Liver (tissue), 8 donors: ENCODE measurements at regions not wholly inside any gene's neighbourhood (a gene's known extent, or its start where the extent isn't known, plus 50 kb on each side); places are given as distances from the start of the nearest gene placed in this dataset.

Source experiments
- DNase-seq: peaks from one replicate; pipeline ENCODE4 v3.0.0-alpha.2; 2017; ENCODE audit warnings: low spot score
- H3K27ac ChIP-seq, 2 donors: one replicate each; pipeline ENCODE4 v1.7.0; 2013; ENCODE audit warnings: inconsistent platforms in 2 of 2, low read length in 2 of 2, control low read depth in 1 of 2, low read depth in 1 of 2, mild to moderate bottlenecking in 1 of 2
- H3K27me3 ChIP-seq, 4 donors: one replicate each; pipeline versions ENCODE4 v1.6.1 to v1.7.0; 2013; ENCODE audit warnings: low read length in 3 of 4, inconsistent platforms in 1 of 4, mild to moderate bottlenecking in 1 of 4, moderate library complexity in 1 of 4; ENCODE audit not compliant: control insufficient read depth in 4 of 4, insufficient read depth in 4 of 4
- H3K36me3 ChIP-seq, 4 donors: one replicate each; pipeline versions ENCODE4 v1.6.1 to v1.7.0; 2013; ENCODE audit warnings: low read length in 3 of 4, mild to moderate bottlenecking in 3 of 4, low read depth in 1 of 4, moderate library complexity in 1 of 4; ENCODE audit not compliant: control insufficient read depth in 4 of 4, insufficient read depth in 3 of 4
- H3K4me1 ChIP-seq, 4 donors: one replicate each; pipeline versions ENCODE4 v1.6.1 to v1.7.0; 2013; ENCODE audit warnings: low read length in 3 of 4, mild to moderate bottlenecking in 3 of 4, moderate library complexity in 1 of 4; ENCODE audit not compliant: control insufficient read depth in 4 of 4, insufficient read depth in 4 of 4
- H3K4me3 ChIP-seq, 3 donors: one replicate each; pipeline versions ENCODE4 v1.6.1 to v1.7.0; 2013; ENCODE audit warnings: low read length in 3 of 3, control low read depth in 1 of 3, low read depth in 1 of 3, mild to moderate bottlenecking in 1 of 3
- H3K9ac ChIP-seq, 2 donors: one replicate each; pipeline ENCODE4 v1.7.0; 2013; ENCODE audit warnings: low read length in 2 of 2, mild to moderate bottlenecking in 2 of 2, moderate library complexity in 2 of 2, control low read depth in 1 of 2, low read depth in 1 of 2
- H3K9me3 ChIP-seq, 4 donors: one replicate each; pipeline versions ENCODE4 v1.6.1 to v1.7.0; 2013; ENCODE audit warnings: low read length in 3 of 4; ENCODE audit not compliant: control insufficient read depth in 4 of 4
- EGR1 ChIP-seq, 2 donors: IDR thresholded peaks; 2 replicates each; pipeline ENCODE4 v1.6.1; 2016 to 2018; ENCODE audit warnings: antibody characterized with exemption in 2 of 2, low read depth in 2 of 2
- FOXA1 ChIP-seq: IDR thresholded peaks from 2 replicates; pipeline ENCODE4 v1.6.1; 2016; ENCODE audit warnings: antibody characterized with exemption
- FOXA2 ChIP-seq: IDR thresholded peaks from 2 replicates; pipeline ENCODE4 v1.6.1; 2016; ENCODE audit warnings: antibody characterized with exemption
- GABPA ChIP-seq, 2 donors: IDR thresholded peaks in 1 of 2; conservative IDR thresholded peaks in 1 of 2; 2 replicates each; pipeline ENCODE4 v1.6.1; 2016; ENCODE audit warnings: antibody characterized with exemption in 2 of 2, mild to moderate bottlenecking in 1 of 2, moderate library complexity in 1 of 2
- HNF4A ChIP-seq, 2 donors: conservative IDR thresholded peaks; 2 replicates each; pipeline ENCODE4 v1.6.1; 2016; ENCODE audit warnings: antibody characterized with exemption in 2 of 2, mild to moderate bottlenecking in 2 of 2
- HNF4G ChIP-seq: IDR thresholded peaks from 2 replicates; pipeline ENCODE4 v1.6.1; 2016; ENCODE audit warnings: antibody characterized with exemption
- JUND ChIP-seq, 2 donors: IDR thresholded peaks; 2 replicates each; pipeline ENCODE4 v1.6.1; 2016; ENCODE audit warnings: antibody characterized with exemption in 2 of 2
- NR2F2 ChIP-seq: IDR thresholded peaks from 2 replicates; pipeline ENCODE4 v1.6.1; 2016; ENCODE audit warnings: antibody characterized with exemption
- RAD21 ChIP-seq, 2 donors: IDR thresholded peaks; 2 replicates each; pipeline ENCODE4 v1.6.1; 2016; ENCODE audit warnings: antibody characterized with exemption in 2 of 2, mild to moderate bottlenecking in 2 of 2
- REST ChIP-seq: IDR thresholded peaks from 2 replicates; pipeline ENCODE4 v1.6.1; 2016; ENCODE audit warnings: antibody characterized with exemption, mild to moderate bottlenecking
- RXRA ChIP-seq, 2 donors: IDR thresholded peaks; 2 replicates each; pipeline ENCODE4 v1.6.1; 2017 to 2018; ENCODE audit warnings: antibody characterized with exemption in 2 of 2, mild to moderate bottlenecking in 1 of 2
- SP1 ChIP-seq: IDR thresholded peaks from 2 replicates; pipeline ENCODE4 v1.6.1; 2018; ENCODE audit warnings: antibody characterized with exemption, mild to moderate bottlenecking
- TAF1 ChIP-seq: conservative IDR thresholded peaks from 2 replicates; pipeline ENCODE4 v1.6.1; 2016; ENCODE audit warnings: antibody characterized with exemption, mild to moderate bottlenecking
- YY1 ChIP-seq: IDR thresholded peaks from 2 replicates; pipeline ENCODE4 v1.6.1; 2016; ENCODE audit warnings: antibody characterized with exemption, mild to moderate bottlenecking
- ZBTB33 ChIP-seq: IDR thresholded peaks from 2 replicates; pipeline ENCODE4 v1.6.1; 2016; ENCODE audit warnings: antibody characterized with exemption
- WGBS: extraction: QIAGEN DNeasy Blood & Tissue Kit; methylation state at CpG from one replicate; pipeline ENCODE4 v1.1.7; 2013; 5-methylcytosine and 5-hydroxymethylcytosine counted together
- TF ChIP-seq, protein P1 (sequence below): IDR thresholded peaks from 2 replicates; pipeline ENCODE4 v1.6.1; 2016; ENCODE audit warnings: antibody characterized with exemption
- TF ChIP-seq, protein P2 (sequence below): IDR thresholded peaks from 2 replicates; pipeline ENCODE4 v1.6.1; 2016; ENCODE audit warnings: antibody characterized with exemption
- TF ChIP-seq, protein P3 (sequence below): fragments of 150-350 bp; IDR thresholded peaks from 2 replicates; pipeline ENCODE4 v1.5.1; 2017; ENCODE audit warnings: improper control_type of control experiment, low read depth, low read length; ENCODE audit not compliant: missing input control
- donor health status: healthy.
- donor health status: healthy.
- donor health status: healthy.
- donor health status: healthy.
- donor health status: healthy.

GRCh38 chr2:66930339-66931220 is 466.6 kb upstream of the ETAA1 start:
- Histone ChIP-seq H3K4me1 (no peaks in the 10 kb centered on the region), H3K27ac (no peak overlapping the region), H3K27me3 (peaks cover 0 to 4% (median 0%) of the 10 kb centered on the region in 4 donors), H3K9ac (no peak overlapping the region), H3K9me3 (no peaks in the 10 kb centered on the region), H3K4me3 (no peak overlapping the region), H3K36me3 (no peaks in the 10 kb centered on the region)
- no peak for DNase-seq
- TF ChIP-seq HNF4G = no peak
- WGBS = 70% methylated on average over 3 of the region's 3 CpGs

- H3K4me1 ChIP-seq = no peaks in the 10 kb centered on the region
- WGBS = 76% methylated on average over 1 of the region's 1 CpG
- no peaks in the 10 kb centered on the region for H3K36me3 ChIP-seq
- peaks cover 0 to 2% (median 0%) of the 10 kb centered on the region in 4 donors for H3K27me3 ChIP-seq
- no peak overlapping the region for H3K4me3 ChIP-seq
- no peak overlapping the region for H3K9ac ChIP-seq
- H3K27ac ChIP-seq = no peak overlapping the region
- TF ChIP-seq TAF1 (no peak), HNF4A (conservative IDR thresholded peaks at IDR 0.05) (no peak), FOXA2 (no peak), JUND (IDR thresholded peaks at IDR 0.05) (no peak), GABPA (IDR thresholded peaks at IDR 0.05 in 1 of 2, conservative IDR thresholded peaks at IDR 0.05 in 1 of 2) (no peak), SP1 (no peak), YY1 (no peak), RXRA (IDR thresholded peaks at IDR 0.05) (no peak), NR2F2 (no peak), EGR1 (IDR thresholded peaks at IDR 0.05; ENCODE audit: low read depth in 2 of 2) (no peak), REST (no peak), HNF4G (no peak), FOXA1 (no peak), RAD21 (IDR thresholded peaks at IDR 0.05) (no peak), ZBTB33 (no peak)
- TF ChIP-seq, protein P1, sequence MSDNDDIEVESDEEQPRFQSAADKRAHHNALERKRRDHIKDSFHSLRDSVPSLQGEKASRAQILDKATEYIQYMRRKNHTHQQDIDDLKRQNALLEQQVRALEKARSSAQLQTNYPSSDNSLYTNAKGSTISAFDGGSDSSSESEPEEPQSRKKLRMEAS = no peak
- TF ChIP-seq, protein P2, sequence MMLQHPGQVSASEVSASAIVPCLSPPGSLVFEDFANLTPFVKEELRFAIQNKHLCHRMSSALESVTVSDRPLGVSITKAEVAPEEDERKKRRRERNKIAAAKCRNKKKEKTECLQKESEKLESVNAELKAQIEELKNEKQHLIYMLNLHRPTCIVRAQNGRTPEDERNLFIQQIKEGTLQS = no peak
- TF ChIP-seq, protein P3, sequence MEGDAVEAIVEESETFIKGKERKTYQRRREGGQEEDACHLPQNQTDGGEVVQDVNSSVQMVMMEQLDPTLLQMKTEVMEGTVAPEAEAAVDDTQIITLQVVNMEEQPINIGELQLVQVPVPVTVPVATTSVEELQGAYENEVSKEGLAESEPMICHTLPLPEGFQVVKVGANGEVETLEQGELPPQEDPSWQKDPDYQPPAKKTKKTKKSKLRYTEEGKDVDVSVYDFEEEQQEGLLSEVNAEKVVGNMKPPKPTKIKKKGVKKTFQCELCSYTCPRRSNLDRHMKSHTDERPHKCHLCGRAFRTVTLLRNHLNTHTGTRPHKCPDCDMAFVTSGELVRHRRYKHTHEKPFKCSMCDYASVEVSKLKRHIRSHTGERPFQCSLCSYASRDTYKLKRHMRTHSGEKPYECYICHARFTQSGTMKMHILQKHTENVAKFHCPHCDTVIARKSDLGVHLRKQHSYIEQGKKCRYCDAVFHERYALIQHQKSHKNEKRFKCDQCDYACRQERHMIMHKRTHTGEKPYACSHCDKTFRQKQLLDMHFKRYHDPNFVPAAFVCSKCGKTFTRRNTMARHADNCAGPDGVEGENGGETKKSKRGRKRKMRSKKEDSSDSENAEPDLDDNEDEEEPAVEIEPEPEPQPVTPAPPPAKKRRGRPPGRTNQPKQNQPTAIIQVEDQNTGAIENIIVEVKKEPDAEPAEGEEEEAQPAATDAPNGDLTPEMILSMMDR = no peak
- peaks cover 0 to 1% (median 0%) of the 10 kb centered on the region in 4 donors for H3K9me3 ChIP-seq
- DNase-seq = no peak
Measured at GRCh38 chr2:66938471-66938967, 458.6 kb upstream of the ETAA1 start.
